GM12878 (cell line): ENCODE measurements at regions not wholly inside any gene's neighbourhood (a gene's known extent, or its start where the extent isn't known, plus 50 kb on each side); places are given as distances from the start of the nearest gene placed in this dataset.

Experiments used
- ATAC-seq: fragments of 200-7000 bp; cut with Tn5 transposase; 3 replicates; pipeline ENCODE4 v1.9.1; 2020; ENCODE audit warnings: mild to moderate bottlenecking, moderate library complexity
- BruUV-seq: library from RNA; stranded (reverse); fragments of 400-500 nt; replicated peaks from 2 replicates; lab custom pipeline; 2021; lab: Mats Ljungman, UMichigan
- CTCF ChIA-PET: fragments of 300-600 bp; sonication (Branson Sonifier 250); formaldehyde crosslinking; extraction: SDS; loops from one replicate; lab custom pipeline; 2021; ENCODE audit warnings: inconsistent platforms; lab: Yijun Ruan, JAX
- POLR2A ChIA-PET: fragments of 350-600 bp; formaldehyde crosslinking; extraction: SDS; loops from one replicate; lab custom pipeline; 2021; ENCODE audit warnings: inconsistent platforms; lab: Charles Lee
- RAD21 ChIA-PET: fragments of 300-600 bp; sonication (Branson Sonifier 250); formaldehyde crosslinking; loops from one replicate; lab custom pipeline; 2023; ENCODE audit warnings: antibody characterized with exemption; ENCODE audit not compliant: unreplicated experiment; lab: Charles Lee
- SMC1A ChIA-PET: fragments of 300-600 bp; sonication (Branson Sonifier 250); formaldehyde crosslinking; loops from one replicate; lab custom pipeline; 2023; ENCODE audit not compliant: unreplicated experiment, uncharacterized antibody; lab: Charles Lee
- DNase-seq: peaks from one replicate; pipeline ENCODE4 v3.0.0-alpha.2; 2011; ENCODE audit warnings: low read depth, low spot score
- FAIRE-seq: peaks from 3 replicates; lab custom pipeline; 2011; peaks lifted over from hg19 to GRCh38; lab: Jason Lieb, UNC
- H2AFZ ChIP-seq: 2 replicates; pipeline ENCODE4 v1.6.0; 2011; ENCODE audit warnings: low read depth, low read length, control low read depth; ENCODE audit not compliant: control insufficient read depth
- H3K27ac ChIP-seq: 2 replicates; pipeline ENCODE4 v1.5.1; 2011; ENCODE audit warnings: control low read depth; ENCODE audit not compliant: control insufficient read depth, insufficient read depth
- H3K27me3 ChIP-seq, 2 experiments: replicated peaks in 1 of 2; 2 replicates each; pipeline versions ENCODE4 v1.6.0 to v1.6.1; 2011; ENCODE audit warnings: low read length in 1 of 2; ENCODE audit not compliant: control insufficient read depth in 2 of 2, insufficient read depth in 2 of 2
- H3K36me3 ChIP-seq, 2 experiments: 2 replicates each; pipeline ENCODE4 v1.5.1; 2011; ENCODE audit warnings: low read length in 1 of 2; ENCODE audit not compliant: control insufficient read depth in 2 of 2, insufficient read depth in 2 of 2
- H3K4me1 ChIP-seq: 2 replicates; pipeline ENCODE4 v1.6.1; 2011; ENCODE audit warnings: mild to moderate bottlenecking, low read length, moderate library complexity, mixed read lengths; ENCODE audit not compliant: control insufficient read depth, insufficient read depth
- H3K4me2 ChIP-seq: 2 replicates; pipeline ENCODE4 v1.6.0; 2011; ENCODE audit warnings: control low read depth; ENCODE audit not compliant: control insufficient read depth, insufficient read depth
- H3K4me3 ChIP-seq: fragments of 200-600 bp; sonication (generic); 2 replicates; pipeline ENCODE4 v1.5.1; 2016
- H3K79me2 ChIP-seq: 2 replicates; pipeline ENCODE4 v1.6.0; 2011; ENCODE audit warnings: low read length; ENCODE audit not compliant: control insufficient read depth, insufficient read depth
- H3K9ac ChIP-seq: 2 replicates; pipeline ENCODE4 v1.8.0; 2011; ENCODE audit warnings: low read length, control low read depth, mixed read lengths; ENCODE audit not compliant: control insufficient read depth, insufficient read depth
- H3K9me3 ChIP-seq: replicated peaks from 3 replicates; pipeline ENCODE4 v1.5.1; 2011; ENCODE audit warnings: mild to moderate bottlenecking, low read length; ENCODE audit not compliant: control insufficient read depth, insufficient read depth
- H4K20me1 ChIP-seq: 2 replicates; pipeline ENCODE4 v1.6.0; 2011; ENCODE audit not compliant: control insufficient read depth, insufficient read depth
- CBFB ChIP-seq: IDR thresholded peaks from 2 replicates; pipeline ENCODE4 v1.6.1; 2016; ENCODE audit warnings: antibody characterized with exemption, low read depth
- CEBPB ChIP-seq, 2 experiments: fragments of 150-350 bp in 1 of 2; IDR thresholded peaks; 2 replicates each; pipeline ENCODE4 v1.6.1; 2012 to 2014; ENCODE audit warnings: low read depth in 2 of 2, low read length in 2 of 2, borderline replicate concordance in 1 of 2, inconsistent platforms in 1 of 2
- ESRRA ChIP-seq: IDR thresholded peaks from 2 replicates; pipeline ENCODE4 v1.6.1; 2012; ENCODE audit warnings: mild to moderate bottlenecking, low read length, improper control_type of control experiment
- FOXK2 ChIP-seq: fragments of 450-650 bp; IDR thresholded peaks from 2 replicates; pipeline ENCODE4 v1.6.1; 2017; ENCODE audit warnings: mild to moderate bottlenecking, moderate library complexity
- HCFC1 ChIP-seq: fragments of 150-350 bp; IDR thresholded peaks from 2 replicates; pipeline ENCODE4 v1.6.1; 2014; ENCODE audit warnings: low read length
- HDGF ChIP-seq: fragments of 450-650 bp; IDR thresholded peaks from 2 replicates; pipeline ENCODE4 v1.6.1; 2016; ENCODE audit warnings: antibody characterized with exemption
- KAT2A ChIP-seq: conservative IDR thresholded peaks from 2 replicates; pipeline ENCODE4 v1.6.1; 2011; ENCODE audit warnings: low read depth, low read length; ENCODE audit not compliant: control insufficient read depth
- NFYB ChIP-seq: IDR thresholded peaks from 2 replicates; pipeline ENCODE4 v1.6.1; 2011; ENCODE audit warnings: low read depth, mild to moderate bottlenecking, low read length, improper control_type of control experiment, moderate library complexity; ENCODE audit not compliant: insufficient read depth
- PML ChIP-seq: IDR thresholded peaks from 2 replicates; pipeline ENCODE4 v1.6.1; 2012; ENCODE audit warnings: low read length, inconsistent platforms
- POLR2AphosphoS2 ChIP-seq: IDR thresholded peaks from 2 replicates; pipeline ENCODE4 v1.6.1; 2011; ENCODE audit warnings: low read depth, mild to moderate bottlenecking, low read length, improper control_type of control experiment, moderate library complexity
- RELA ChIP-seq: fragments of 450-650 bp; IDR thresholded peaks from 2 replicates; pipeline ENCODE4 v1.8.0; 2014; ENCODE audit warnings: borderline replicate concordance; ENCODE audit not compliant: partially characterized antibody
- REST ChIP-seq: IDR thresholded peaks from 2 replicates; pipeline ENCODE4 v1.6.1; 2012; ENCODE audit warnings: mild to moderate bottlenecking, low read depth, low read length
- SMAD1 ChIP-seq: fragments of 450-650 bp; IDR thresholded peaks from 2 replicates; pipeline ENCODE4 v1.6.1; 2018; ENCODE audit warnings: mild to moderate bottlenecking, low read depth; ENCODE audit not compliant: partially characterized antibody
- SP1 ChIP-seq: IDR thresholded peaks from one replicate; pipeline ENCODE4 v1.6.1; 2011; ENCODE audit warnings: low read depth, low read length
- SREBF2 ChIP-seq: IDR thresholded peaks from 2 replicates; pipeline ENCODE4 v1.6.1; 2012; ENCODE audit warnings: mild to moderate bottlenecking, low read length
- TCF12 ChIP-seq: IDR thresholded peaks from 2 replicates; pipeline ENCODE4 v1.6.1; 2011; ENCODE audit warnings: low read depth, mild to moderate bottlenecking, low read length
- ZSCAN29 ChIP-seq: fragments of 450-650 bp; IDR thresholded peaks from 2 replicates; pipeline ENCODE4 v1.6.1; 2017; ENCODE audit warnings: mild to moderate bottlenecking, moderate library complexity
- WGBS: methylation state at CpG from one replicate; pipeline ENCODE4 v1.1.6; 2016; ENCODE audit warnings: low lambda C conversion rate; ENCODE audit not compliant: insufficient replicate concordance, insufficient coverage; ENCODE audit errors: missing lambda C conversion rate; 5-methylcytosine and 5-hydroxymethylcytosine counted together
- in situ Hi-C: fragments of 300-500 bp; cut with MboI; formaldehyde crosslinking; loops from 9 replicates; pipeline ENCODE4 v1.14.3; 2018; ENCODE audit warnings: mixed read lengths
- intact Hi-C: fragments of 100-400 bp; cut with micrococcal nuclease; formaldehyde crosslinking; loops from one replicate; pipeline ENCODE4 v1.14.2; 2022; ENCODE audit not compliant: unreplicated experiment
- TF ChIP-seq, protein P1 (sequence below): fragments of 450-650 bp; IDR thresholded peaks from 2 replicates; pipeline ENCODE4 v1.6.1; 2016; ENCODE audit warnings: mild to moderate bottlenecking
- TF ChIP-seq, protein P2 (sequence below): fragments of 450-650 bp; IDR thresholded peaks from 2 replicates; pipeline ENCODE4 v1.6.1; 2016; ENCODE audit warnings: mild to moderate bottlenecking

DNA sequence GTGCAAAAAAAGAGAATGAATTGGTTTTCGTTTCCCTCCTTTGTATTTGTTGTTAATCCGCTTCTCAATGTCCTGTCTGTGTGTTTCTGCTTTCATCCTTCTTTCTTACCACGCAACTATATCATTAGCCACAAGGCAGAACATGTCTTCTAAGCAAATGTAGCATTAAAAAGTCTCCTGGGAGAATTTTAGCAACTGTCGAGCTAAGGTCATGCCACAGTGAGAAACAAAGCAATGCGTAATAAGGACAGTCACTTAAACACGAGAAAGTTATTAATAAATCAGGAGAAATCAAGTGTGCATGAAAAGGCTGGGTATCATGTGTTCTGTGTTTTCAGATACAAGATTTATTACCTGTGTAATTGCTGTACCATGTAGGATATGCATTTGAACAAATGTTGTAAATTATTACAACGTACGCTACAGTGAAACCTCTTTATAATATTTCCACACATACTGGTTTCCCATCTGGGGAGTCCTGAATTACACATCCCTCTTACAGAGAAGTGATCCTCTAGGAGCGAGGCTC, 890.8 kb downstream of the TRIML1 start (continued):
- no peak for TF ChIP-seq SP1
- TF ChIP-seq FOXK2: no peak
- no peak for TF ChIP-seq SMAD1

DNA sequence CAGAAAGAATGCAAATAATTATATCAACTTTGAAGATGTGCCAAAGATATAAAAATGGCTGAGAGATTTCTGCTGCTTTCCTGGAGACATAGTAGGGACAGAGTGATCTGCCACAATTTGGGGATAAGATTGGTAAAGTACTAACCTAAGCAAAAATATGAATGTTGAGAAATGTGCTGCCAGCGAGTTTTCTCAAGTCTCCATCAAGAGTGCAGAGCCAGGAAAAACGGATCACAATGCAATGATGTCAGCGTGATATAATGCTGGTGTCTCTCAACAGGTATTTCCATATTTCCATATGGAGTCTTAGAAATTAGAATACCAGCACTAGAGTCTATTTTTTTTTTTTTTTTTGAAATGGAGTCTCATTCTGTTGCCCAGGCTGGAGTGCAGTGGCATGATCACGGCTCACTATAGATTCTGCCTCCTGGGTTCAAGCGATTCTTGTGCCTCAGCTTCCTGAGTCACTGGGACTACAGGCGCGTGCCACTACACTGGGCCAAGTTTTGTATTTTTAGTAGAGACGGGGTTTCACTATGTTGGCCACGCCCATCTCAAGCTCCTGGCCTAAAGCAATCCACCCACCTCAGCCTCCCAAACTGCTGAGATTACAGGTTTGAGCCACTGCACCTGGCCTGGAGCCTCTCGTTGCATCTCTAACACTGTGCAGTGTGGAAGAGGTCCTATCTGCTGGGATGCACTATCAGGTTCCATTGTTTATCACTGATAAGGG, 893.5 kb downstream of the TRIML1 start:
- no peaks in the 10 kb centered on the region for H4K20me1 ChIP-seq
- ChIA-PET CTCF (no interaction called here), RAD21 (no interaction called here), POLR2A (no interaction called here), SMC1A (no interaction called here)
- no peaks in the 10 kb centered on the region; the same call in 2 of the 3 replicates for H3K9me3 ChIP-seq
- WGBS: 26% methylated on average over 10 of the region's 10 CpGs
- no peak overlapping the region for H3K27ac ChIP-seq
- ATAC-seq (no peak), FAIRE-seq (no peak), DNase-seq (no peak)
- H3K9ac ChIP-seq: no peak overlapping the region
- H3K4me1 ChIP-seq: no peaks in the 10 kb centered on the region
- no peaks in the 10 kb centered on the region for H3K36me3 ChIP-seq
- no peak overlapping the region for H3K4me2 ChIP-seq
- in situ Hi-C loops: no loop called here
- H3K27me3 ChIP-seq: no peaks in the 10 kb centered on the region
- H3K4me3 ChIP-seq: no peak overlapping the region
- no TSS peak for BruUV-seq
- intact Hi-C loops: no loop called here
- no peak overlapping the region for H2AFZ ChIP-seq
- H3K79me2 ChIP-seq: no peaks in the 10 kb centered on the region
- TF ChIP-seq REST (no peak), TCF12 (no peak), ZSCAN29 (no peak), CEBPB (IDR thresholded peaks at IDR 0.05; ENCODE audit: borderline replicate concordance in 1 of 2, low read depth in 2 of 2, low read length in 2 of 2) (no peak), HDGF (no peak), SREBF2 (no peak), ESRRA (no peak), CBFB (no peak), POLR2AphosphoS2 (no peak), HCFC1 (no peak), NFYB (no peak), RELA (no peak), KAT2A (no peak), PML (no peak)
- TF ChIP-seq, protein P1, sequence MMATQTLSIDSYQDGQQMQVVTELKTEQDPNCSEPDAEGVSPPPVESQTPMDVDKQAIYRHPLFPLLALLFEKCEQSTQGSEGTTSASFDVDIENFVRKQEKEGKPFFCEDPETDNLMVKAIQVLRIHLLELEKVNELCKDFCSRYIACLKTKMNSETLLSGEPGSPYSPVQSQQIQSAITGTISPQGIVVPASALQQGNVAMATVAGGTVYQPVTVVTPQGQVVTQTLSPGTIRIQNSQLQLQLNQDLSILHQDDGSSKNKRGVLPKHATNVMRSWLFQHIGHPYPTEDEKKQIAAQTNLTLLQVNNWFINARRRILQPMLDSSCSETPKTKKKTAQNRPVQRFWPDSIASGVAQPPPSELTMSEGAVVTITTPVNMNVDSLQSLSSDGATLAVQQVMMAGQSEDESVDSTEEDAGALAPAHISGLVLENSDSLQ: no peak
- TF ChIP-seq, protein P2, sequence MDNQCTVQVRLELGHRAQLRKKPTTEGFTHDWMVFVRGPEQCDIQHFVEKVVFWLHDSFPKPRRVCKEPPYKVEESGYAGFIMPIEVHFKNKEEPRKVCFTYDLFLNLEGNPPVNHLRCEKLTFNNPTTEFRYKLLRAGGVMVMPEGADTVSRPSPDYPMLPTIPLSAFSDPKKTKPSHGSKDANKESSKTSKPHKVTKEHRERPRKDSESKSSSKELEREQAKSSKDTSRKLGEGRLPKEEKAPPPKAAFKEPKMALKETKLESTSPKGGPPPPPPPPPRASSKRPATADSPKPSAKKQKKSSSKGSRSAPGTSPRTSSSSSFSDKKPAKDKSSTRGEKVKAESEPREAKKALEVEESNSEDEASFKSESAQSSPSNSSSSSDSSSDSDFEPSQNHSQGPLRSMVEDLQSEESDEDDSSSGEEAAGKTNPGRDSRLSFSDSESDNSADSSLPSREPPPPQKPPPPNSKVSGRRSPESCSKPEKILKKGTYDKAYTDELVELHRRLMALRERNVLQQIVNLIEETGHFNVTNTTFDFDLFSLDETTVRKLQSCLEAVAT: no peak
